ENCODE measurements at regions not wholly inside any gene's neighbourhood (a gene's known extent, or its start where the extent isn't known, plus 50 kb on each side); places are given as distances from the start of the nearest gene placed in this dataset.

DNA sequence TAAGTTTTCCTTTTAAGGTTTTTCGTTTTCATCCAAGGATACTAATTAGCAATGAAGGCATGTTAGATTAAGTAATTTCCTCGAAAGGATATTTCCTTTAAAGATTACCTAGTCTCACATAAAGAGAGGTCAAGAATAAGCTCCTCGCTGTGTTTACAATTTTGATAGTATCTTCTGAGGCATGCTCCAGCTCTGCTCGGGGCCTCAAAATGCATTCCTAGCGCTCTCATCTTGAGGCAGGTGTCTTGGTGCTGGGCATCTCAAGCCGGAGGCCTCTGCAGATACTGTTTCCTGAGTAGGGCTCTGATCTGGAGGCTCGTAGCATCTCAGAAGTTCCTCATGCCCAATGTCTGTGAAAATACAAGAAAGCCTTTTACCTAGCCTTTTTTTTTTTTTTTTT, 128.6 kb upstream of the SNX19 start:
- in situ Hi-C loops (cut with MboI; ENCODE audit: low sequenced_read_pairs): no loop called here

DNA sequence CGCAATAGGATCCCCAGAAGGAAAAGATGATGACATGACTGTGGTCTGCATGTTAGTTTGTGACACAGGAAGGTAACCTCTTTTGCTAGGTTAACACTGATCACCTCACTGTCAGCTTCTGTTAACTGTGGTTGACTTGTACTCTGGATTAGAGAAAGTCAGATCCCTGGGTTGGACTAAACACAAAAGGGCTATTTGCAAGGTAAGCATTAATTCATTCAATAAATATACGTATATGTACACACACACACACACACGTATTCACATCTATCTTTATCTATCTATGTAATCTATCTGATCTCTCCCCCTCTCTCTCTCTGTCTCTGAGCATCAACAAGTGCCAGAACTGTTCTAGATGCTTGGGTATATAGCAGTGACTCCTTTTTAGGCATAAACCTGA, 136.1 kb upstream of the SNX19 start:
- in situ Hi-C loops (cut with MboI; ENCODE audit: low sequenced_read_pairs): loop anchor here (25.0 kb wide), 2 partner anchors 460 to 610 kb away; no protein-coding TSS in a partner anchor

DNA sequence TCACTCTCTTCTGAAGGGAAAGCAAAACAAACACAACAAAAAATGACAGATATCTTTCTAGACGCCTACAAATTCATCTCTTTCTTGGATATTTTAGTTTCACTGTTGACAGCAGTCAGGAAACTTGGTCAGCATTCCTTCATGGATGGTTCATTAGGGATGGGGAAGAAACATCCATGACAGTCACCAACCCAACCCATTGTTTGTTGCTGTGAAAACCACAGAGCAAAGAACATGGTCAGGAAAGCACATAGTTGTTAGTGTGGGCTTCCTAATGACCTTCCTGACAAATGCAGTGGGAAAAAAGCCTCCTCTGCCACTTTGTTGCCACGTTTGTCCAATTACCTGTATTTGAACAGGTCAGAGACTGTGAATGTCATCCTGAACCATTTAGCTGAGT, 139.8 kb upstream of the SNX19 start:
- in situ Hi-C loops (cut with MboI; ENCODE audit: low sequenced_read_pairs): loop anchor here (25.0 kb wide), 2 partner anchors 456 to 606 kb away; no protein-coding TSS in a partner anchor

DNA sequence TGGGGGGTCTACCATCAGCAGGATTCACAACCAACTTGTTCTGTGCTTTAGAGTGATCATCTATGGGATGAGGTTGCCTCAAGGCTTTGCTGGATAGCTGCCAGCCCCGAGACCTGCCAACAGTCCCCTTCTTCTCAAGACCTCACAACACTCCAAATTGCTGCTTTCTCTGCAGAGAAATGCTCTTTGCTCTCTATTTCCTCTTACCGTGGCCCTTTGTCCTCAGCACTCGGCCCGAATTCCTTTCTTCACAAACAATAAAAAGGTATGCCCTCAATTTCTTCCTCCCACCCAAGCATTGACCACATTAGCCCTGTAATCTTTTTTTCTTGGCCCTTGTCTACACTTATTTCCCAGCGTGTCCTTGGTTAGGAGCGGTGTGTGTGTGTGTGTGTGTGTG, 147.4 kb upstream of the SNX19 start:
- in situ Hi-C loops (cut with MboI; ENCODE audit: low sequenced_read_pairs): loop anchor here (25.0 kb wide), 2 partner anchors 449 to 599 kb away; no protein-coding TSS in a partner anchor

DNA sequence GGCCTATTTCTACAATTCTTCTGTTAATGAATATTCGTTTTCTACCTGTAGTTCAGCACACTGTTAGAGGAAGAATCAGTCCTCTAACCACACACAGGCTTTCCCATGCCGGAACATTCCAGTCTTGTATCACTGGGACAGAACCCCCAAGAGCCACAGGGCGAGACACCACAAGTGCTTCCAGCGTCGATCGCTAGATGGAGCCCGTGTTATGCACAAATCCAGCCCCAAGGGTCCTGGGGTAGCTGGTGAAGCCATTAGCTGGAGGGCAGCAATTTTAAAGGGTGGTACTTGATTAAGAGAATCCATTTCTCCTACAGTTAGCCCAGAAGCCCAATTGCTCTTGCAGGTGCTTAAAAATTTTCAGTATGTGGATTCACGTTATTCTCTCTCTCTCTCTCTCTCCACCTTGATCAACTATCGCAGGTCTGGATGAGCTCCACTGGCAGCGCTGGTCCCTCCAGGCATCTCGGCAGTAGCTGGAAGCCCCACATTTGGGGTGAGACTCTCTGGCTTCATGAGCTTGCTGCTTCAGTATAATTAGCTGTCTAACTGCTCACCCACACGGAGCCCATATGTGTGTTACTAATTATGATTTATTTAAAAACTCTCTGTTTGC, 148.2 kb upstream of the SNX19 start:
- in situ Hi-C loops (cut with MboI; ENCODE audit: low sequenced_read_pairs): loop anchor here (25.0 kb wide), 2 partner anchors 448 to 598 kb away; no protein-coding TSS in a partner anchor

DNA sequence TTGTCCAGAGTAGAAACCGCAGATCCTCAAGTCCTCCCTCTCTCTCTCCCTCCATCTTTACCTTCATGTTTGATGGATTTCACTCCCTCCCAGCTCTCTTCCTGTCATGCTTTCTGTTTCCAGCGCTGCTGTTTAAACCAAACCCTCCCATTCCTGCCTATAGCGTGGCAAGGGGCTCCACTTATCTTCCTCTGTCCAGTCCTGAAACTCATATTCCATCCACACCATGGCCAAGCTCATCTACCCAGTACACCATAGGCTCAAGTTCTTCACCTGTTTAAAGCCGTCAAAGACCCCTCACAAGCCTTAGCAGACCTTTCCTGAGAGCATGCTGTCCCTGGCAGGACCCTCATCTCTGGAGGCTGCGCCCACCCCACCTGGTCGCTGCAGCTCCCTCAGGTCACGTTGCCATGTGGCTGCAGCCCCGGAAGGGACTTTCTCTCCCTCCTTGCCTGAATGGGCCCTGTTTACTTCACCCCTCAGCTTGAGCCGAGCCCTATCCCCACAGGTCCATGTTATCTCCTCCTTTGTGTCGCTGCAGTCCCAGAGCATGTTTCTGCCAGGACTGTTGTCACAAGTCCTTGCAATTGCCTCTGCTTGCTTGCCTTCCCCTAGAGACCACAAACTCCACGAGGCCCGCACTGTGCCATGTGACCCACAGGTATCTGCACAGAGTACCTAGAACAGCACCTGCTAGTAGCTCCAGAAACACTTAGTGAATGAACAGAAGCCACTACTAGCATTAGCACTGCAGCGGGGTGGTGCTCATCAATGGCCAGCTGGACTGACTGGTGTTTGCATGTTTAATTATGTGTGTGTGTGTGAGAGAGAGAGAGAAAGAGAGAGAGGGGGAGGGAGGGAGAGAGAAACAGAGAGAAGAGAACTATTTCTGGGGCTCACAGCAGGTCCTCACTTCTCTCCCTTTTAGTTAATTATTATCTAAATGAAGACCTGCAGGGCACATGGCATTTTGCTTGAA, 149.4 kb upstream of the SNX19 start:
- in situ Hi-C loops (cut with MboI; ENCODE audit: low sequenced_read_pairs): loop anchor here (25.0 kb wide), 2 partner anchors 447 to 597 kb away; no protein-coding TSS in a partner anchor

DNA sequence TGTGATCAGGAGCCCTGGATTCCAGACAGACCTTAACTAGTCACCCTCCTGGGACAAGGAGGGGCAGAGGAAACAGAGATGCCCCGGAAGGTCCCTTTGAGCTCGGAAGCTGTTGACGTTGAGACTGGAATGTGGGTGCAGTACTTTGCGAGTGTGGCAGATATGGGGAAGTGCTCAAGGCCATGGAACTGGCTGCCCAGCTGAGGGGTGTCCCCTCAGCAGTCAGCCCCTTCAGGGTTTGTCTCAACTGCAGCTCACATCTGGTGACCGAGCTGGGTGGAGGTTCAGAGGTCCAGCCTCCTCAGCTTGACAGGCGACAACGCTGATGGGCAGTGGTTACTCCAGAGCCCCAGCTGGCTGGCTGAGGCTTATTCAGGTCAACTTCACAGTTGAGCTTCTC, 150.3 kb upstream of the SNX19 start:
- in situ Hi-C loops (cut with MboI; ENCODE audit: low sequenced_read_pairs): loop anchor here (25.0 kb wide), 2 partner anchors 446 to 596 kb away; no protein-coding TSS in a partner anchor

DNA sequence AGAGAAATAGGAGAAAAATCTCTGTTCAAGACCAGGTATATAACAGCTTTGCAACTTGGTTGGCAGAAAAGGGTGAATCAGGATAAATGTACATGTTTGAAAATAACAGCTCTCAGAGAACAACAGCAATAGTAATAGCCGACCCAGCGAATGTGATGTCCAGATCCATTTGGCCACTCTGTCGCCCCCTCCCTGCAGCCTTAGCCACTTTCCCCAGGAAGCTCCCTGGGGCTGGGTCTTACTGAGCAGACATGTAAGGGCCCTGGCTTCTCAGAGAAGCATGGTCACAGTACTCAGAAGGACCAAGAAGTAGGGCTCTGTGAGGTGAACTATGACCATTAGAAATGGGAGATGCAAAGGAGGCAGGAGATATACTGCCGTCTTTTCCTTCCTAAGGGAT, 154.1 kb upstream of the SNX19 start:
- in situ Hi-C loops (cut with MboI; ENCODE audit: low sequenced_read_pairs): loop anchor here (25.0 kb wide), 2 partner anchors 442 to 592 kb away; no protein-coding TSS in a partner anchor

DNA sequence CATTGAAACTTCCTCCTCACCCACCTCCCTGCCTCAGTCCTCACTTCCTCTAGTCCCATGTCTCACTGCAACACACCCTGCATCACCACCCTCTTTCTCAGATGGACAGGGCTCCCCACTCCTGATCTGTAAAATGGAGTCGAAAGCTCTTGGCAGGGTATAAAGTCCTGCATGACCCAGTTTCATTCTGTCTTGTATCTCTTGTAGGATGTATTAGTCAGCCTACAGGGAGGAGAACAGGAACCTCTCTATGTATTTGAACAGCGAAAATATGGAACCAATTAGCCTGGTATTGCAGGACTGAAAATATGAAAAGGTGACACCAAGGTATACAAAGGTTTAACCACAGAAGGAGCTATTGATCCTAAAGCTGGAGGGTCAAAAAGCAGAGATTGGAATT, 156.9 kb upstream of the SNX19 start:
- in situ Hi-C loops (cut with MboI; ENCODE audit: low sequenced_read_pairs): loop anchor here (25.0 kb wide), 2 partner anchors 439 to 589 kb away; no protein-coding TSS in a partner anchor

DNA sequence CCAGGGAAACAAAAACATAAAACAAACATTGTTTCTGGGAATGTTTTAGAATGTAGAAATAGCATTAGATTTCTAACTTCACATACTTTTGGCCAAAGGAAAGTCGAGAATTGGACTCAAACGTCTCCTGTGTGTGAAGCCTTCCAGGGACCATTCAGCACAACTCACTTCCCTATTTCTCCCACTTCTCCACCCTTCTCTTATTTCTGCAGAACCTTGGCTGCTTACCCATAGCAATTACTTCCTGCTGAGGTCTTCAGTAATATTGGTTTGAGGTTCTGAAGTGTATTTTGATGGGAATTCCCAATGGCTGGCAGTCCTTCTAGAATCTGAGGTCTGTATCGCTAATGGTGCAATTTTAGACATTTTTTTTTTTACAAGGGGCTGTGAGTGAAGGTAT, 158.3 kb upstream of the SNX19 start:
- in situ Hi-C loops (cut with MboI; ENCODE audit: low sequenced_read_pairs): loop anchor here (25.0 kb wide), 2 partner anchors 438 to 588 kb away; no protein-coding TSS in a partner anchor

DNA sequence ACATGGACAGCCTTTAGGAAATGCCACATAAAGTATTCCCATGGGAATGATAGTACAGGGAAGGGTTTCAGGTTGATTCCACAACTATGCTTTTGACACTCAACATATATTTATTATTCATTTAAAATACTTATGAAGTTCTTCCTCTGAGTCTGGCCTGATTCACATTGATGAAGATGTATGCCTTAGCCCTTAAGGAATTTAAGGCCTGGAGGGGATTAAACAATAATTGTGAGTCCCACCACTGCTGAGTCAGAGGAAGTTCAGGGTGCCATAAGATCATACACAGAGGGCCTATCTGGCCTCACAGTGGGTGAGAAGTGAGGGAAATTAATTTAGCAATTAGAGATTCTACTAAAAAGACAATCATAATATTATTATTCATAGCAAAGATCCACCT, 161.1 kb upstream of the SNX19 start:
- in situ Hi-C loops (cut with MboI; ENCODE audit: low sequenced_read_pairs): no loop called here

DNA sequence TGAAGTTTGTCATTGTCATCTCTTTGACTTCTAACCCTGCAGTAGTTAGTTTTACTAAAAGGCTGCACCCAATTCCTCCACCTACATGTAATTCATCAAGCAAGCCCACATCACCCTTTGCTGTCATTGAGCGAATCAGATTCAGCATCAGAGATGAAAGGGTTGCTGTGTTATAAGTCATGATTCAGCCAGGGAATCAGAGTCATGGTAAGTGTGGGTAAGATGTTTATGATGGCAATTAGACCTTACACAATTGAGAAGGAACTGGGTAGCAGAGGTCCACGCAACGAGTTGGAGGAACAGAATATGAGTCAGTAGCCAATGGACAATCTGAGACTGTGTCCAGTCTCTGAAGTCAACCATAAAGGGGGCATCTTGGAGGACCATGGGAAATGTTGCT, 162.8 kb upstream of the SNX19 start:
- in situ Hi-C loops (cut with MboI; ENCODE audit: low sequenced_read_pairs): no loop called here

DNA sequence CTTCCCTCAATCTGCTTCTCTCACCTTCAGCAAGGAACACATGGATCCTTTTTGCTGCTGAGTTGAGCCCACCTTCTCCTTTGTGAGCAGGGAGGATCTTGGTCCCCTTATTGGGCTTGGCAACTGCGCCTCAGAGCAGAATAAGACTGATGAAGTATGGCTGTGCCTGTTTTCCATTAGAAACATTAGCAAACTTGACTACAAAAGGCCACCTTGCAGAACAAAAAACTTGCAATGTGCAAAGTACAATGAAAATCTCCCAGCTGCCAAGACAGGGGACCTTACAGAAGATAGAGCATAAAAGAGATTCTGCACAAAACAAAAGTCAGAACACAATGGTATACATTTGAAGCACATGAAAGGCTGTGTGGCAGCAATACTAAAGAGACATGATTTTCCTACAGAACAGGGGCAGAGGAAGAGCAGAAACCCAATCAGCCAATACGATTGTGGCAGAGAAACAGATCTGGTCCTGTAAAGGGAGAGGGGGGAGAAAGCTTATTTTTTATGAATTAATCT, 173.5 kb upstream of the SNX19 start:
- in situ Hi-C loops (cut with MboI; ENCODE audit: low sequenced_read_pairs): no loop called here

DNA sequence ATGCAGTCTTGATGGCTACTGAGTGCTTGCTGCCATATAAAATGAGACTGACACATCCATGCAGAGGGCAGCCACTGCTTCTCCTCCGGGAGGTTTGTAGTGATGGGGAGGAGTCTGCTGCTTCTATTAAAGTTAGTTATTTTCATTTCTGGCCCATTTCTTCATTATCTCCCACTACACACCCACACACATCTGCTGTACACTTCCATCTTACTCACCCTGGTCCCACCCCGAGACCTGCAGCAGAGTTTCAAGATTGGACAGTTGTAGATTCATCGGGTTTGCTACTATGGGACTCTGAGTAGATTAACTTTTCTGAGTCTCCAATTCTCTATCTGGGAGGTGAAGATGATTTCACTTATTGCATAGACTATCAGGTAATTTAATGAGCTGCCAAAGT, 176.2 kb upstream of the SNX19 start:
- in situ Hi-C loops (cut with MboI; ENCODE audit: low sequenced_read_pairs): no loop called here

DNA sequence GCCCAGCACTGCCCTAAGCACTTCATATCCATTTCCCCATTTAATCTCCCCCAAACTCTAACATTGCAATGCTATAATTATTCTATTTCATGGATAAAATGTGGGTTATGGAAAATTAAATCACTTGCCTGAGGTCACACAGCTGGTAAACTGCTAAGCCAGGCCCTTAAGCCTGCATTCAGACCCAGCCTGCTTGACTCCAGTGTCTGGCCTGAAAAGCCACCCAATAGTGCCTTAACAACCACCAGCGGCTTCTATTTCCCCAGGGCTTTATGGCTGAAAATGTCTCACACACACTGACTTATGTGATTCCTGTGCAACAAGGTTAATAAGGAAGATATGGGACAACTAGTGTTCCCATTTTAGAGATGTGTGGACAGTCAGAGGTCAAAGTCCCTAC, 178.5 kb upstream of the SNX19 start:
- in situ Hi-C loops (cut with MboI; ENCODE audit: low sequenced_read_pairs): no loop called here

DNA sequence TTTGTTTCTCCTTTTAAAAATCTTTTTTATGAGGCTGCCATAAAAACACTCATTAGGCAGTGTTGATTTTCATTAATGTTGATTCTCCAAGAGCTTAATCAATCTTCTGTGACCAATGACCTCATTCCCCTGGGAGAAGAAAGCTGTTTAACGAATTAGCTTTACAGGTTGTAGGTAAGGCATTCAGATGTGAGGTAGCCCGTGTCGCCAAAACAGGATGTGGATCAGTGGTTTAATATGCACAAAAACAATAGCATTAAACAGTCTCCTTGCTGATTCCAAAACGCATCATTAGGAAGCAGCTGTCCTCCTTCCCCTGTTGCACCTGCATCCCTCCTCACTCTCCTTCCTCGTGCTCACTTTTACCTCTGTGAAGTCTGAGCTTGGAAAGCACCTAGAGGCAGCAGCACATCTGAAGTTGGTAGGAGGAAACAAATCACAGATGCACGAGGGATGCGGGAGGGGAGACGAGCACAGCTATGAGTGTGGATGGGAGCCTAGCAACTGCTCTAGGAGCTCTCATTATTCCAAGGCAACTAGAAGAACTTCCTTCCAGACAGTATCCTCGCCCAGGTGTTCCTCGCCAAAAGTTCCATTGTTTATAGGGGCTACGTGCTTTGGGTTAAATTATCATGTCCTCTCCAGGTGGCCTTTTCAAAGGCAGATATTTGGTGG, 179.4 kb upstream of the SNX19 start:
- in situ Hi-C loops (cut with MboI; ENCODE audit: low sequenced_read_pairs): no loop called here

DNA sequence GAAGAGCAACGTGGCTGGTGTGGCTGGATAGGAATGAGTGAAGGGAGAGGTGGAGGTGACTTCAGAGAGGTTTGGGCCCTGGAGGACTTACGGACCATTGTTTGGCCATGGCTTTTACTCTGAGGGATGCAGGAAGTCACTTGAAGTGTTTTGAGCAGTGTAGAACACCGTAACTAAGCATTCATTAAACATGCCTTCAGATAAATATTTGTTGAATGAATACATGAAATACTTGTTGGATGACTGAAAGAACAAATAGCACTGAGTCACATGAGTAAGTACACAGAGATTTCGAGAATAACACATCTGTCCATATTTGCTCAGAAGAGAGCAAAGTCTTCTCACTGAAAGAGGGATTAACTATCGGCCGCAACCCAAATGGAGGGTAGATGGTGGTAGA, 182.7 kb upstream of the SNX19 start:
- in situ Hi-C loops (cut with MboI; ENCODE audit: low sequenced_read_pairs): no loop called here

DNA sequence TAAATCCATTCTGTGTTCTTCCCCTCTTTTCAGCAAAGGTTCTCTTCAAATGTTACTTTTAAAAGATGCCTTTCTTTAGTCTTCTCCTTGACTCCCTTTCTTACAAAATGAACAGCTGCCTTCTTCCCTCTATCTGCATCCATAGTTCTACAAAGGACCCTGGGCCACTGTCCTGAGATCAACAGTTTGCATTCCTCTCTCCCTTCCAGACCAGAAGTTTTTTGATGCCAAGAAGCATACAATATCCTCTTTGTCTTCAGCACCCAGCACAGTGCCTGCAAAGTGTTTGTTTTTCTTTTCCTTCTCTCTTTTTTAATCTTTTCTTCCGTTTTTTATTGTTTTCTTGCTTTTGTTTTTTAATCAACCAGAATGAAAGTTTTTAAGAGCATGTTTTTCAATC, 183.5 kb upstream of the SNX19 start:
- in situ Hi-C loops (cut with MboI; ENCODE audit: low sequenced_read_pairs): no loop called here

DNA sequence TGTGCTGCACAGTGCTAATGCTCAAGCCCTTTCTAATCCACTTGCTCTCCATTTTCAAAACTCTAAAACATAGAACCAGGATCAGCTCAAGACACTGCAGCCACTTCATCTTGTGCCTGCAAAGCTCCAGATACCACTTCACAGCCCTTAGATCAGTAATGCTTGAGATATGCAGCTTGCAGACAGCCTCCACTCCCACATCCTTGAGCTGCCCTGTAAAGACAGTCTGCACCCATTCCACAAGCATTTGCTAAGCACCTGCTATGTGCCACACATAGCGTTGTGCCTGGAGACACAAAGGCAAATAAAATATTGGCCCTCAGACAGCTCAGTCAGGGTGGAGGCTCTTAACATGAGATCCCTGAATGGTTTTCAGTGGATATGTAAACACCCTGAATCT, 192.5 kb upstream of the SNX19 start:
- in situ Hi-C loops (cut with MboI; ENCODE audit: low sequenced_read_pairs): no loop called here

DNA sequence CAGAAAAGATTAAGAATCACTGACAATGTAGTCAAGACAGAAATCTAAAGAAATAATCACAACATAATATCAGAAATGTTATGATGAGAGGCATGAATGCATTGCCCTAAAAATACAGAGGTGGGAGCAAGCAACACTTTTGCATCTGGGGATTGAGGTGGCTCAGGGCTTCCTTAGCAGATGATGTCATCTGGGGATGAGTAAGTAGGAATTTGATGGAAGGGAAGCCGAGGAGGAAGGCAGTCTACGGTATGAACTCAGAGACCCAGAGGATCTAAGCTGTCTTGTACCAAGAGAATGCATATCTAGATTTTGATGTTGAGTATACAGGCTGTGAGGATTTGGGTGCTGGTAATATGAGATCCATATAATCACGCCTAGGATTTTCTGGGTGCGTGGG, 193.0 kb upstream of the SNX19 start:
- in situ Hi-C loops (cut with MboI; ENCODE audit: low sequenced_read_pairs): no loop called here

DNA sequence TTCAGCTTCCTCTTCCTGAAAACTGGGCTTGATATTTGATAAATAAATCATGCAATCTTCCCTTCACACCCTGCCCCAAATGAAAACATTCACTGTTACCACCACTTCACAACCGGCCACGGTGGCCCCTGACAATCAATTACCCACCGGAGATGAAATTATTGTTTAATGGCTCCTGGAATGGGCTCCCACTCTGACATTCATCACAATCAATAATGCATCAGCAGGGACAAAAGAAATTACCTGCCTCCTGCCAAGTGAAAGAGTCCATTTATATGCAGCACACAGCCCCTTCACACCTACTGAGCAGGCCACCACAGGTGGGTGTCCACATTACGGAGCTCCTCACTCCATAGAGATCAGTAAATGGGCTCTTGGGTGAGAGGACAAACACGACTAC, 193.5 kb upstream of the SNX19 start:
- in situ Hi-C loops (cut with MboI; ENCODE audit: low sequenced_read_pairs): no loop called here

Data from HL-60/S4 (cell line).